HT-29 (cell line): ENCODE measurements at regions not wholly inside any gene's neighbourhood (a gene's known extent, or its start where the extent isn't known, plus 50 kb on each side); places are given as distances from the start of the nearest gene placed in this dataset.

Source experiments
- DNase-seq: peaks from one replicate; pipeline ENCODE4 v3.0.0-alpha.2; 2015; ENCODE audit warnings: low spot score

- no peak for DNase-seq
Measured at GRCh38 chr5:123244458-123244857, 155.4 kb downstream of the PRDM6 start.
